ENCODE measurements at regions not wholly inside any gene's neighbourhood (a gene's known extent, or its start where the extent isn't known, plus 50 kb on each side); places are given as distances from the start of the nearest gene placed in this dataset.

- DNase-seq (no peak), ATAC-seq (no peak)
- intact Hi-C loops (cut with DNase I), result no loop called here
- Histone ChIP-seq H3K9me3 (peaks cover 0 to 4% (median 0%) of the 10 kb centered on the region in 11 donors), H3K4me3 (no peak overlapping the region), H3K4me1 (no peaks in the 10 kb centered on the region), H3K27me3 (peaks cover 0 to 13% (median 0%) of the 10 kb centered on the region in 7 donors), H3K27ac (no peak overlapping the region), H3K36me3 (no peaks in the 10 kb centered on the region)
- no peak for TF ChIP-seq CTCF (IDR thresholded peaks at IDR 0.05)
- WGBS, 2 donors, result 58 to 63% methylated on average over 6 of the region's 6 CpGs
Observed at GRCh38 chr1:34296059-34296458, 119.4 kb downstream of the C1orf94 start.

GRCh38 chr1:34302798-34303197, 126.1 kb downstream of the C1orf94 start:
- Histone ChIP-seq H3K9me3 (peaks cover 0 to 33% (median 12%) of the 10 kb centered on the region in 11 donors), H3K4me3 (no peak overlapping the region), H3K36me3 (no peaks in the 10 kb centered on the region), H3K4me1 (no peaks in the 10 kb centered on the region), H3K27ac (no peak overlapping the region), H3K27me3 (peaks cover 0 to 6% (median 0%) of the 10 kb centered on the region in 7 donors)
- DNase-seq (no peak), ATAC-seq (no peak)
- no peak for TF ChIP-seq CTCF (IDR thresholded peaks at IDR 0.05)
- 90 to 91% methylated on average over 1 of the region's 1 CpG for WGBS, 2 donors
- intact Hi-C loops (cut with DNase I), result no loop called here

- DNase-seq, result no peak
- ATAC-seq, result no peak
- Histone ChIP-seq H3K36me3 (no peaks in the 10 kb centered on the region), H3K4me1 (no peaks in the 10 kb centered on the region), H3K4me3 (no peak overlapping the region), H3K27ac (no peak overlapping the region), H3K27me3 (peaks cover 0 to 6% (median 0%) of the 10 kb centered on the region in 7 donors), H3K9me3 (peaks cover 0 to 33% (median 12%) of the 10 kb centered on the region in 11 donors)
- no peak for TF ChIP-seq CTCF (IDR thresholded peaks at IDR 0.05)
- intact Hi-C loops (cut with DNase I), result no loop called here
Observed at GRCh38 chr1:34303218-34303617, 126.5 kb downstream of the C1orf94 start.

GRCh38 chr1:34306568-34306967, 129.9 kb downstream of the C1orf94 start:
- Histone ChIP-seq H3K4me3 (no peak overlapping the region), H3K27ac (no peak overlapping the region), H3K9me3 (peaks cover 0 to 40% (median 12%) of the 10 kb centered on the region in 11 donors), H3K27me3 (peaks cover 0 to 6% (median 0%) of the 10 kb centered on the region in 7 donors), H3K36me3 (no peaks in the 10 kb centered on the region), H3K4me1 (no peaks in the 10 kb centered on the region)
- WGBS, 2 donors, result 47 to 76% methylated on average over 2 of the region's 2 CpGs
- intact Hi-C loops (cut with DNase I), result no loop called here
- no peak for TF ChIP-seq CTCF (IDR thresholded peaks at IDR 0.05)
- ATAC-seq (peak in 1 of 8 donors; percentile 55), DNase-seq (no peak)
